ENCODE measurements at regions not wholly inside any gene's neighbourhood (a gene's known extent, or its start where the extent isn't known, plus 50 kb on each side); places are given as distances from the start of the nearest gene placed in this dataset.

DNA sequence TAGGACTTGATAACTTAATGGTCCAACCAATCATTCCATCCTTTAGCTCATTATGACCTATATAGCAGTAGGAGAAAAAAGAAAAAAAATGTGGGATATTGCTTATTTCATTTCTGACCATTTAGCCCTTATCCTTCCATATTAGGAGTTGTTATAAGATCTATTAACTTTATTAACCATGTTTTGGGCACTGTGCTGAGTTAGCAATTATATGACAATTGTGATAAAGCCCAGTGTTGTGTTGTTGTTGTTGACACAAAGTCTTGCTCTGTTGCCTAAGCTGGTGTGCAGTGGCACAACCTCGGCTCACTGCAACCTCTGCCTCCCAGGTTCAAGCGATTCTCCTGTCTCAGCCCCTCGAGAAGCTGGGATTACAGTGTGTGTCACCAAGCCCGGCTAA is 569.7 kb upstream of the FOXG1 start:
- TF ChIP-seq, protein P1, sequence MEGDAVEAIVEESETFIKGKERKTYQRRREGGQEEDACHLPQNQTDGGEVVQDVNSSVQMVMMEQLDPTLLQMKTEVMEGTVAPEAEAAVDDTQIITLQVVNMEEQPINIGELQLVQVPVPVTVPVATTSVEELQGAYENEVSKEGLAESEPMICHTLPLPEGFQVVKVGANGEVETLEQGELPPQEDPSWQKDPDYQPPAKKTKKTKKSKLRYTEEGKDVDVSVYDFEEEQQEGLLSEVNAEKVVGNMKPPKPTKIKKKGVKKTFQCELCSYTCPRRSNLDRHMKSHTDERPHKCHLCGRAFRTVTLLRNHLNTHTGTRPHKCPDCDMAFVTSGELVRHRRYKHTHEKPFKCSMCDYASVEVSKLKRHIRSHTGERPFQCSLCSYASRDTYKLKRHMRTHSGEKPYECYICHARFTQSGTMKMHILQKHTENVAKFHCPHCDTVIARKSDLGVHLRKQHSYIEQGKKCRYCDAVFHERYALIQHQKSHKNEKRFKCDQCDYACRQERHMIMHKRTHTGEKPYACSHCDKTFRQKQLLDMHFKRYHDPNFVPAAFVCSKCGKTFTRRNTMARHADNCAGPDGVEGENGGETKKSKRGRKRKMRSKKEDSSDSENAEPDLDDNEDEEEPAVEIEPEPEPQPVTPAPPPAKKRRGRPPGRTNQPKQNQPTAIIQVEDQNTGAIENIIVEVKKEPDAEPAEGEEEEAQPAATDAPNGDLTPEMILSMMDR (IDR thresholded peaks at IDR 0.05) = no peak

DNA sequence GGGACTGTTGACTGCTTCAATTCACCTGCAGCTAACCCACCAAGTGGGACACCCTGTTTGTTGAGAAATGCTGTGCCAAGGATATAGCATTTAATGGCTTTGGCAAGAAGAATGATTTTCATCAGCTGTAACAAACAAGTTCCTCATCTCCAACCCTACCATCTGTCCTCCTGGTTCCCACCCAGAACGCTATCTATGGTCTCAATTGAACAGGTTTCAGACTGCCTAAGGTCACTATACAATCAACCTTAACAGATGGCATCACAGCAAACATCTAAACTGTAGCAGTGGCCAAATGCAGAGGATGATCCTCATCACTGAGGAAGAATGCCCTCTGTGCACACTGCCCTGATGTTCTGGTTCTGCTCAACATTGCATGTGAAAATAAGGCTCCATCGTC is 546.2 kb upstream of the FOXG1 start:
- TF ChIP-seq, protein P1 (IDR thresholded peaks at IDR 0.05) = no peak

DNA sequence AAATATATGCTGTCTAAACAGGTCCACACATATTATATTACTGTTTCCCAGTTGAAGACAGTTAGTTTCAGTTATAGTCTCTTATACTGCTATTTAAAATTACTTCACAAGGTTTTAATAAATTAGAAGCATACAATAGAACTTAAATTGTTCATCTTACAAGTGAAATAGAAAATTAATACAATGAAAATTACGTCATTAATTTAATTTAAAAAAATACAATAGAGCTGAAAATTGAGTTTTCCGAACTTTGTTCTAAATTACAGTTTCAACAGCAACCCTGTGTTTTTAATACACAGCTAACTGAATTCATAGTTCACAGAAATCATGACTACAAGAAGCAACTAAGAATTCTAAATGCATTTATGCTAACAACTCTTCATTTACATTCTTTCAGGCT is 525.7 kb upstream of the FOXG1 start:
- TF ChIP-seq, protein P1 (IDR thresholded peaks at IDR 0.05) = no peak

DNA sequence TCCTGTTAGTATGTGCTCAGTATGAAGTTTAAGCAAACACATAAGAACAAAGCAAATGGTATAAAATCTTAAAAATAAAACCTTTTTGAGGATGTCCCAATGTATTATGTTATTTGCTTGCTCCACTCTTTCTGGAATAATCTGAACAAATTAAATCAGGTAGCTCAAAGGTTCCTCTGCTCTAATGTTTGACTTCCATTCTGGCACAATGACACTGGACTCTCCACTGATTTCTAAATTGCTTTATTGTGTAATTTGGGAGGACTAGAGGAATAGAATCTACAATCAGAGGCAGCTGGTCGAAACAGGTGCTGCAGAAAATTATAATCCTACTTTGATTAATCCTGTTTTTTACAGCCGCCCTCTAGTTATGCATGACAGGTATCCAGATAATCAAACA is 523.7 kb upstream of the FOXG1 start:
- TF ChIP-seq, protein P1 (IDR thresholded peaks at IDR 0.05) = no peak

DNA sequence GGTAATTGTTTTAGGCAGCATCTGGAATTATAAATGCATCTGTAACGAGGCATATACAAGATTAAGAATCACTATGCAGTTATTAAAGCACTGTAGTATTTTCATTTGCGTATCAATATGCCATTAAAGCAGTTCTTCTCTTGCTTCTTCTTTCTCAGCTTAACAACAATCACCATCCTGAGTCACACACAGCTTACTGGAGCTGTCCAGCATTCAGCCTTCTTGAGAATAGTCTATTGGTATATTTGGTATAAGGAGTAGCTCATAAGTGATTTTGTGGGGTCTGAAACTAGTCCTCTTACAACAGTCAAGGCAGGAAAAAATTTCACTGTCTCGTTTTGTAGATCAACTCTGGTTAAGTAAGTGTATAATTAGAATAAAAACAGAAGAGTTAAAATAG is 523.0 kb upstream of the FOXG1 start:
- TF ChIP-seq, protein P1 (IDR thresholded peaks at IDR 0.05) = no peak

DNA sequence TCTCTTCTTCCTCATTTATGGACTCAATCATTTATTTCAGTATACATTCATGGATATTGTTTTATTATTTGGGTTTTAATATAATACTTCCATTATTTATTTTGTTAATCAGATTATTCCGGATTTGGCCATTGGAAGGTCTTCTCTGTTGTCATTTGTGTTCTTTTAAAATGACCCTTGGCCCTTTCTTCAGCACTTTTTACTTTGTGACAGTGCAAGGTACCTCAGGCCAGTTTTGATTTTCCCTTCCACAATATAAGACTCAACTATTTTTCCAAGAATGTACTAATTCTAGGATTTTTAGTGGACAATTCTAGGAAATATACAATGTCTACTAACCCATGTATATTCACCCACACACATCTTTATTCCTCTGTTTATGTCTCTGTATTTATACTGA is 521.4 kb upstream of the FOXG1 start:
- TF ChIP-seq, protein P1 (IDR thresholded peaks at IDR 0.05) = no peak

DNA sequence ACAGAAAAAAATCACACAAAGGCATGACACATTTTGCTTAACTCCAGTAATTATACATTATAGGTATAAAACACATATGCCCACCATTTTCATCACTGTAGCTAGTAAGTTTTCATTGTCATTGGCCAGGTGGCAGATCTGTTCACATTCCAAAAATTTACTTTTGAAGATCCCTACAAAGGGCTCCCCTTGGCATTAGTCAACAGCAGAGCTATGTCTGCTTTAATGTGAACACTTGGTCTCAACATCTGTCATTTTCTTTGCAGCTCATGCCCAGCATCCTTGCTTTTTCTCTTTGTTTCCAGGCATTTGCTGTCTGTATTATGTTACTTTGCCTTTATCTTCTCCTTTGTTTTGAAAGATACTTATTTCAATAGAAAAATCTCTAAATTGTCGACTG is 519.1 kb upstream of the FOXG1 start:
- TF ChIP-seq, protein P1 (IDR thresholded peaks at IDR 0.05) = no peak

DNA sequence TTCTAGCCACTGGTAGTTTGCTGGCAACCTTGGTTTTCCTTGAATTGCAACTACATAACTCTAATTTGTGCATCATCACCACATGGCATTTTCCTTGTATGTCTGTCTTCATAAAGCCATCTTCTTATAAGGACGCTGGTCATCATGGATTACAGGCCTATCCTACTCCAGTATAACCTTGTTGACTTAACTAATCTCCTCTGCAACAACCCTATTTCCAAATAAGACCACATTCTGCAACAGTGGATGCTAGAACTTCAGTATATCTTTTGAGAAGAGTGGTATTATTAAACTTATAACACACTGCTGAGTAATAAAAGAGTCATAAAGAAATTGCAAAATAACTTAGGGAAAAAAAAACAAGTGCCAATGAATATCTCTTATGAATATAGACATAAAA is 511.8 kb upstream of the FOXG1 start:
- TF ChIP-seq, protein P1 (IDR thresholded peaks at IDR 0.05) = no peak

Measured in LNCAP (cell line).